HG03460 (cell line): ENCODE measurements at regions not wholly inside any gene's neighbourhood (a gene's known extent, or its start where the extent isn't known, plus 50 kb on each side); places are given as distances from the start of the nearest gene placed in this dataset.

Source experiments
- ATAC-seq: cut with Tn5 transposase; IDR thresholded peaks from one replicate; pipeline ENCODE4 v1.9.1; 2021; ENCODE audit not compliant: unreplicated experiment

DNA sequence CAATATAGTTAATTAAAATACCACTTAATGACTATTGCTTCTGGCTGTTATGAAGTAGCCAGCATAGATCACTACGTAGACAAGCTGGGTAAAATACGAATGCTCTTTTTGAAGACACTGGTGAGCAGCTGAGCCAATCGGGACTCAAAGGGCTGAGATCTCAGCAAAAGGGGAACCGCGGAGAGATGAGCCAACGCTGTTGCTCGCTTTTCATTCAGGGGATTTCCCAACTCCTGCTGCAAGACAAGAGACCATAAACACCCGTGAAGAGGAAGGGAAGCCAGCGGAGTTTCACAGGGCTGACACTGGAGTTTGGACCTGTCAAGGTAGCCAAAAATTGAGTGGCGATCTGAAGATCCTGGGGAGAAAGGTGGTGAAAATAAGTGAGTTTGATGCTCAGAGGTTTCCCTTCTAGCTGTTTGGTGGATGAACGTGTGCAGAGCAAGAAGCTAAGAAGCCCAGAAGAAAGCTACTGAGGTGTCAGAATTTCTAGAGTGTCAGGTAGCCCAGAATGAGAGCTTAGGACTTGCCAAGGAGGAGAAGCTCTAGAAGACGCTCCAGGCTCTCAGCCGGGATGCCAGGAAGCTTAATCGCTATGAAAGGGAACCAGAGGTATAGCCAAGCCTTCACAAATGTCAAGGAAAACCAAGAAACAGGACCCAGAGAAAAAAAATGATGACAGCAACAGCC lies 79.6 kb upstream of the RNU6ATAC start:
- no peak for ATAC-seq

DNA sequence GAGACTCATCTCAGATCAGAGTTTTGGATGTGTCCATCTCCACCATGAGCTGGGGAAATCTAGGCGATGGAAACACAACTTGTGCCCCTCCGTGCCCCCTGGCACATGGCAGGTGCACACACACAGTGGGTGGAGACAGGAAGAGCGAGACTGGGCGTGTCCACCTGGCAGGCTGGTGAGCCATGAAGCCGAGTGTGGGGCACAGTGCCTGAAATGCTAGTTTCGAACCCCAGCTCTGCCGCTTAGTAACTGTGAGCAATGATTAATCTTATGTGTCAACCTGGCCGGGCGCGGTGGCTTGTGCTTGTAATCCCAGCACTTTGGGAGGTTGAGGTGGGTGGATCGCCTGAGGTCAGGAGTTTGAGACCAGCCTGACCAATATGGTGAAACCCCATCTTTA lies 80.8 kb upstream of the RNU6ATAC start:
- ATAC-seq = no peak

DNA sequence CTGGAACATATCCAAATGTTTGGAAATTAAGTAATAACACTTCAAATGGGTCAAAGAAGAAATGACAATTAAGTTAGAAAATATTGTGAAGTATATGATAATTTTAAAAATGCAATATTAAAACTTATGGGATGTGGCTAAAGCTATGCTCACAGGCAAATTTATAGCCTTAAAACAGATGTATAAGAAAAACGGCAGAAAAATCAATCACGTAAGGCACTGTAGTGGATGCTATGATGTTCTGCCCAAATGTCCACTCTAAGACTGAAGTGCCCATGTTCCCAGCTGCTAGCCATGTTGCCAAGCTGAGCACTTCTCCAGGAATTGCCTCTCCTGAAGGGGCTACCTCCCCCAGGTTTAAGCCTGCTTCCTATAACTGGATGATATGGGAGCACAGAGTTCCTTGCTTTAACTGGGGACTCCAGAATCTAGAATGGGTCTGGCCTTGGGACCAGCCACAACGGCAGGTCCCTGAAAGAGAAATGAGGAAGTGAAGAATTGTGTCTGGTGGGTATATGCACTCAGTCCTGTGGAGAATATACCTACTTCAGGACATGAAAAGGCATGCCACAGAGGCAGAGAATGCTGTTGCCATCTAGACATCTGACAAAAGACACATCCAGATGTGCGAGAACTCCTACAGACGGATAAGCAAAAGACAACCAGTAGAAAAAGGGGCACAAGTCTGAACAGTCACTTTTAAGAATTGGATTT lies 78.2 kb upstream of the RXRA start:
- no peak for ATAC-seq

DNA sequence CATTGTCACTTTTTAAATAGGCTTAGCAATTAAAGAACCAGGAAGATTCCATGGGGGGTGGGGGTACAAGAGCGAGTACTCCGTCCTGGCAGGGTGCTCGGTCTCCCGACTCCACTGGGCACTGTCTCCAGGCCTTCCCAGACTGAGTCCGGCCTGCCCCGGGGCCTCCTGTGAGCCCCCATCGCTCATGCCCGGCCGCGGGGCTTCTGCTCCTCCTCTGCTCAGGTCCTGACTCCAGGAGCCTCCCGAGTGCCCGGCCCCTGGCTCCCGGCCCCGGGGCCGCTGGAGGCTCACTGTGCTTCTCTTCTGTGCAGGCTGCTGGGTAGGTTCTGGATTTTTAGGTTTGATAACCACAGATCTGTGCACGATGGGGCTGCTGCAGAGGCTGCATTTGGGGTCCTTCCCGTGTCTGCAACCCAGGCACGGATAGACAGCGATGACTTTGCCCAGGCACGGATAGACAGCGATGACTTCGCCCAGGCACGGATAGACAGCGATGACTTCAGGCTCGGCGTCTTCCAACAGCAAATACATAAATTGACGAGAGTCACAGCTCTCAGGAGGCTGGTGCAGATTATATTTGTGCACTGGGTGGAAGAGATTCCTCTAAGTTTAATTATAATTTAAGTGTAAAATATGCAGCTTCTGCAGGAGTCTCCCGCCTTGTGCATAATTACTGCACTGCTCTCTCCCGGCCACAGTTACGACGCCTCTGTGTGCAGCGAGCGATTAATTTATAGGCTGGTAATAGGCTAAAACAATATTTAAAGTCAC lies 74.8 kb upstream of the RXRA start:
- ATAC-seq = no peak

DNA sequence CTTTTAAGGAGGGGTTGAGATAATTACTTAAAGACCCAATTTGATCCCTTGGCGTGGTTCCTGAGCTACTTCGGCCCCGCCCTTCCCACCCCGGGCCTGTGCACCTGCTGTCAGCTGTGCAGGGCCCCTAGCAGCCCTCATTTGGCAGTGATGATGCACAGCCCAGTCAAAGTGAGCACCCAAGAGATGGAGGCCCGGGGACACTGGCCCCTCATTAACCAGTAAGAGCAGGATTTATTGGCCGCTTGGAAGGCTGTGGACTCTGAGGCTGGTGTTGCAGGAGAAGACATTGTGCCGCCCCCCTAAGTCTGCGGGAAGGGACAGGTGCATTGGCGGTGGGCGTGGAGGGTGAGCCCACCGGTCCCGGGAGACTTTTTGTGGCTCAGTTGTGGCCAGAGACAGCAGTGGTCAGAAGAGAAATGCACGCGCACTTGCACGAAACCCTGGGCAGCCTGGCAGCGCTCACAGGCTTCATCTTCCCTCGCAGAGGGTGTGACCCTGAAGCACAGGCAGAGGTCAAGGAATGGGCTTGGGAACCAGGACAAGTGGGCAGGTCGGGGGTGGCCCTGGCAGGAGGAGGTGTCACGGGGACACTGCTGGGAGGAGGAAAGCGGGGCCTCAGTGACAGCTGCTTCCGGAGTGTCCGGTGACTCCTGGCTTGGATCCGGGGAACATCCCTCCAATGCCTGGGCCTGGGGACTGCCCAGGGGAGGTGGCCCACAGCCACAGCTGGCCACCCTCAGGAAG lies 74.0 kb upstream of the RXRA start:
- ATAC-seq = no peak

DNA sequence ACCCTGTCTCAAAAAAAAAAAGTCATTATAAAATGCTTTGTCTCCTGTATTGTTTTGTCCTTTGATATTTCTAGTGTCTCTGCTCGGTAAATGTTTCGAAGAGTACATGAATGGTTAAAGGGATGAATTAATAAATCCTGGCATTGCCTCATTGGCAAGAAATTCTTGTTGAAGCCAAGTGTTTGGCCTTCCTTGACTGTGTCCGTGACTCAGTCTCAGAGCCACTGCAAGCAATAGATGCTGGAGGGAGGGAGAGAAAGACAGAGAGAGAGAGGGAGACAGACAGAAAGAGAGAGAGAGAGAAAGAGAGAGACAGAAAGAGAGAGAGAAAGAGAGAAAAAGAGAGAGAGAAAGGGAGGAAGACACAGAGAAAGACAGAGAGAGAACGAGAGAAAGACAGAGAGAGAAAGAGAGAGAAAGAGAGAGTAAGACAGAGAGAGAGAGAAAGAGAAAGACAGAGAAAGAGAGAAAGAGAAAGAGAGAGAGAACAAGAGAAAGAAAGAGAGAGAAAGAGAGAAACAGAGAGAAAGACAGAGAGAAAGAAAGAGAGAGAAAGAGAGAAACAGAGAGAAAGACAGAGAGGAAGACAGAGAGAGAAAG lies 72.5 kb upstream of the RXRA start:
- ATAC-seq = no peak

DNA sequence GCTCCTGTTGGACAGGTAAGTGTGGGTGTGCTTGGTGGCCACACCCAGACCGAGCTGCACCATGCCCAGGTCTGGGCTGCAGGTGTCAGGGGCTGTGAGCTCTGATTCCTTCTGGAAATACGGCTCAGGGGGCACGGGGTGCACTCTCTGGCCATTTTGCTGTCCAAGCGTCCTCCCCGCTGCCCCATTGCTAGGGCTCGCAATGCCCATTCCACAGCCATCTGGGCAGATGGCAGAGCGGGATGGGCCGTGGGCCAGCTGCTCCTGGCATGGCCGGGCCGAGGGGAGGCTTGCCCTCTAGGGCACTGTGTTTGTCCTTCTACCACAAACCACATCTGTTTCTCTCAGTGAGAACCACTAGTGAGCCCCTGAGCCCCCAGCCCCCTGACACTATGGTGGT lies 67.9 kb upstream of the RXRA start:
- ATAC-seq = no peak

DNA sequence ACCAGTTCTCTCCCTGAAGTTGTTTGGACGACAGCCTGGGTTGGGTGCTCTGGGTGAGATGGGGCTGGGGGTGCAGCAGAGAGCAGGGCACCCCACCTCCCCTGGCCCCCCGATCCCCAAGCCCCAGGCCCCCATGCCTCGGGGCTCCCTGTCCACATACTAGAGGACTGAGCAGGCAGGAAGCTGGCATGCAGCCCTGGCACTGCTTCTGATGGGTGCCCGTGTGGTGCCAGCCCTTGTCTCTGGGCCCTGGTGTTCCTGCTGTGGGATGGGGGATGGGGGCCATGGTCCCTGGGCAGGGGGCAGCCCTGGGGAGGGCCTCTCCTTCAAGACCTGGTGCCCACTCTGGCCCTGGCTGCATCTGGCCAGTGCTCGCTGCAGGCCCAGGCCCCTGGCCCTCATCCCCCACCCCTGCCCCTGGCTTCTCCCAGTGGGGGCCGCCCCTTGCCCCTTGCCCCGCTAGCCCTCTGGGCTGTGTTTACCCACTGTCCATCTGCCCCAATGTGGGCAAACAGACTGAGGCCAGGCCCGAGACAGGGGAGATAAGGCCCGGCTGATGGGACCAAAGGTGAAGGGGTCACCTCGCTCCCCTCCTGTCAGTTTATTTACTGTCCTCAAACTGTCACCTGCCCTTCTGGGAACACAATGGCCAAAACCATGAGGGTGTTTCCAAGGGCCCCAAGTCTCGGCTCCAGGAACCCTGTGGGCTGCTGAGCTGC lies 67.3 kb upstream of the RXRA start:
- no peak for ATAC-seq

DNA sequence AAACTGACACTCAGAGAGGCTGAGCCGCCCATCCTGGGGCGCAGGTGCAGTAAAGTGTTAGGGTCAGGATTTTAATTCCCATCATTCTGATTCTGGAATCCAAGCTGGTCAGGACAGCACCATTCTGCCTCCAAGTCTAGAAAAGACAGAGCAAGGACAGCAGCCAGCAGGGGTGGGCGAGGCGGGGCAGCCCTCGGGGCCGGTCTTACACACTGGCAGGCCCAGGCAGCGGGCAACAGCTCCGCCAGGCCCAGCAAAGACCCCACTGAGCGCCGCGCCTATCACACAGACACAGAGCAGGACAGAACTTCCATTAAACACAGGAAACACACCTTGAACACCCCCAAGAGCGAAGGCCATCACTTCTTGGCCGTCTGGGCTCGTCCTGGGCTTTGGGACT lies 66.5 kb upstream of the RXRA start:
- no peak for ATAC-seq

DNA sequence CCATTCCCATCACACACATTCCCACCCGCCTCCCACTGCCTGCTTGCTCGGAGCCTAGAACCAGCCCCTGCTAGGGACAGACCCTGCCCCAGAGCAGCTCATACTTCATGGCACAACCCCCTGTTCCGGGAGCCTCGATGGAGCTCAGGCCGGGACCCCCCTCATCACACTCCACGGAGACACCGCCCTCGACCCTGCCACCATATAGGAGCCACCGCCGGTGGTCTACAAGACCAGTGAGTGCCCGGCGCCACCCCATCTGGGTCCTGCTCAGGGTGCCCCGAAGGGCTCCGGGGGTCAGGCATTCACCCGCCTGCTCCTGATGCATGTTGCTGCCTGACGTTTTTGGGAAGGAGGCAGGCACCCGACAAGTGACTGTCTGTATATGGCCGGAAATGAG lies 65.5 kb upstream of the RXRA start:
- no peak for ATAC-seq

DNA sequence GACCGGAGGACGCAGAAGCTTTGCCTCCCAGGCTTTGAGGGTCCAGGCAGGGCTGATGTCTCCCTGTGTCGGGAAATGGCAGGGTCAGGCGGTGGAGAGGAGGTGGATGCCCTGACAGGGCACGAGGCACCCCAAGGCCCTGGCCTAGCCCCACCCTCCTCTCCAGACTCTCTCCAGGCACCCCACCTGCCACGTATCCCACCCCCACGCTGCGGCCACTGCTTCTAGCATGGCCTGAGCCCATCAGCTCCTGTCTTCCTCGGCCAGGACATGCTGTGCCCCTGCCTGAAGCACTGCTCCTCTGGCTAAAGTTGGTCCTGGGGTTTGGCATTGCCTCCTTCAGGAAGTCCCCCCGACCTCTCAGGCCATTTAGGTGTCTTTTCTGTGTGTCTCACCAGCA lies 64.2 kb upstream of the RXRA start:
- no peak for ATAC-seq

DNA sequence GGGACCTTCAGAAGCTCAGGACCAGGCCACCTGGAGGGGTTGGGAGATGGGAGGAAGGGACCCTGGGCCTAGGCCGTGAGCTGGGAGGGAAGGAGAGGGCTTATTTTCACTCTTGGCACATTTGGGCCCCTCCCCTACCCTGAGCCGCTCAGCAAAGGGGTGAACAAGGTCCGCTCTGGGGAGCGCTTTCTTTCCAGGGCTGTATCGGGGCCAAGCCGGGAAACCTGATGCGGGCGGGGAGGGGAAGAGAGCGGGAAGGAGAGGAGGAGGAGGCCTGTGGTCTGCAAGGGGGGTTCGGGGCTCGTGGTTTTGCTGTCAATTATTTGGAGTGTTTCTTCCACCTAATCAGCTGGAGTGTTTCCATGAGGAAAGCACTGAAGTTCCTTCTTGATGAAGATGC lies 62.7 kb upstream of the RXRA start:
- no peak for ATAC-seq

DNA sequence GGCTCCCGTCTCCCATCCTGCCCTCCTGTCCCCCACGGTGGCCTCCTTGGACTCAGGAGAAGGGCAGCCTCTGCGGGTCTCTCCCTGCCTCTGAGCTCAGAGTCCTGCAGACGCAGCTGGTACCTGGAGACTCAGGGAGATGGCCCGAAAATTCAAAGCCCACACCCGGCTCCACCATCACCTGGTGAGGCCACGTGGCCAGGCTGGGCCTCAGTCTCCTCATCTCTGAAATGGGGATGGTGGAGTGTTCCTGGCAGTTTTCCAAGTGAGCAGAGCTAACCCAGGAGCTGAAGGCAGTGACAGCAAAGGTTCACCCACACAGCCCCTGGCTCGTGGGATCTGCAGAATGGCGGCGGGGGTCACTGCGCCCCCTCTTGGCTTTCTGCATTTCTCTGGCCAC lies 62.1 kb upstream of the RXRA start:
- ATAC-seq = no peak

DNA sequence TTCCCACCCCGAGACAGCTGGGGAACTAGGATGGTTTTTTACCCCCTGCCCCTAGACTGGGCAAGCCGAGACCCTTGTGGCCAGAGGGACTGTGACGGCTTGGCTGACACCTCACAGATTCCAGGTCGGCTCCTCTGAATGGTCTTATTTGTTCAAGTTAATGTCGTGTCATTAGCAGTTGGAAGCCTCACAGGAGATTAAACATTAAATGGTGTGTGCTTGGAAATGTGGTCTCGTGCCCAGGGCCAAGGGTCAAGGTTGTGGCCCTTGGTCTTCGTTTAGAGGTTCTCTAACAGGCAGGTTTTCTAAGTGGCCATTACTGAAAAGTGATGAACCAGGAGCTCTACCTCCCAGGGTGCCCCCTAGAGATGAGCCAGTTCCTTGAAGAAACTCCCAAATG lies 61.2 kb upstream of the RXRA start:
- ATAC-seq = no peak

DNA sequence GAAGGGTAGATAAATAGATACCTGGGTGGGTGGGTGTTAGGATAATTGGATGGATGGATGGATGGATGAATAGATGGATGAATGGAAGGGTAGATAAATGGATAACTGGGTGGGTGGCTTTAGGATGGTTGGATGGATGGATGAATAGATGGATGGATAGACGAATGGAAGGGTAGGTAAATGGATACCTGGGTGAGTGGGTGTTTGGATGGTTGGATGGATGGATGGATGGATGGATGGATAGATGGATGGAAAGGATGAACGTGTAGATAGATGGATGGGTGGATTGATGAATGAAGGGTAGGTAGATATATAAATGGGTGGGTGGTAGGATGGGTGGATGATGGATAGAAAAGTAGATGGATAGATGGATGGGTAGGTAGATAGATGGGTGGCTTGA lies 59.8 kb upstream of the RXRA start:
- ATAC-seq = no peak

DNA sequence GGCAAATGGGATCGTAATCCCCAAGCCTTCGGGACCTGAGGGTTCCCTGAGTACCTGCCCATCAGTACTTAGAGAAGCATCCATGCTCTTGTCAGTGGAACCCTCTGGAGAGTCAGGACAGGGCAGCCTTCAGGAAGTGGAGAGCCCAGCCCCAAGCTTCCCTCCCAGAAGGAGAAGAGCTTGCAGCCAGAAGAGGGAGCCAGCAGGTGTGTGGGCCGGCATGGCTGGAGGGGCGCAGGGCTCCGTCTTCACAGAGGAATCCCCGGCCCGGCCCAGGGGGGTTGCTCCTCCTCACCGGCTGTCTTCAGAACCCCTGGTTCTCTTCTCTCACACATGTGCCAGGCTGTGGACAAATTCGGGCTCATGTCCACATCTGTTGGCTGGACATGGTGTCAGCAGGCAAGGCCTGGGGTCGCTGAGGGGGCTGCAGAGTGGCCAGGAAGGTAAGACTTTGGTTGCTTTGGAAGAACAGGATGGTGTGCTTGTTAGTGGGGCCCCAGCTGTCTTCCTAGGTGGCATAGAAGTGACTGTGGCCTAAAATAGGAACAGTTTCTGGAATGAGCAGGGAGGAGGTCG lies 58.9 kb upstream of the RXRA start:
- ATAC-seq = no peak

DNA sequence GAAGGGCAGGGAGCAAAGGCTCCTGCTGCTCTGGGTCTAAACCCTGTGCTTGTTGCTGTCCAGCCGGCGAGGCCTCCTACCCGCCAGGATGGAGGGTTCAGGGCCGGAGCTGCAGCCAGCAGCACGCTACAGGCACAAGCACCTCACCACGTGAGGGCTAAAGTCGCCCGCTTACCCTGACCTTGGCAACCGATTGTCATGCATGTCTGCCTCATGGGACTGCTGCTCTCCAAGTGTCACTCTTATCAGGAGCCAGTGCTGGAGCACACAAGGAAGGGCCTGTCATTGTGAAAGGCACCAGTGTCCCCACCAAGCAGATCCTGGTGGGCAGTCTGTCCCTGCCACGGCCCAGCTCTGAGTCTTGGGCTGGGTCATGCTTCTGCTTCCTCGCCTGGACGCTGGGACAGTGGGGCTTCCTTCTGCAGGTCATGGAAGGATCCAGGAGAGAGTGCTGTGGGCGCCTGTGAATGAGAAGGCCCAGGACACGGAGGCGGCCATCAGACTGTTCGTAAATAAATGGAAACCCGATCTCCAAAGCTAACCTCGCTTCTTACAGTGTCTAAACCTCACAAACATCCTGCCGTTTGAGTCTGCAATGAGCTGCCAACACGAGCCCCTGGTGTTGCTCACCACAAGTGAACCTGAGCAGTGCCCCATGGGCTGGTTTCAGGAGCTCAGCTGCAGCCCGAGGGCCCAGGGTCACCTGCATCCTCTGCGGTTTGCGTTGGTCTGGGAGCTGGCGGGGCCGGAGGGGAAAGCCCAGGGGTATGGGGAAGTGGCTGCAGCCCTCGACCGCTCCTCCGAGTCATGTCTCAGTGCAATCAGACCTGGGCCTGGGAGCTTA lies 58.2 kb upstream of the RXRA start:
- ATAC-seq = peak; percentile 90

DNA sequence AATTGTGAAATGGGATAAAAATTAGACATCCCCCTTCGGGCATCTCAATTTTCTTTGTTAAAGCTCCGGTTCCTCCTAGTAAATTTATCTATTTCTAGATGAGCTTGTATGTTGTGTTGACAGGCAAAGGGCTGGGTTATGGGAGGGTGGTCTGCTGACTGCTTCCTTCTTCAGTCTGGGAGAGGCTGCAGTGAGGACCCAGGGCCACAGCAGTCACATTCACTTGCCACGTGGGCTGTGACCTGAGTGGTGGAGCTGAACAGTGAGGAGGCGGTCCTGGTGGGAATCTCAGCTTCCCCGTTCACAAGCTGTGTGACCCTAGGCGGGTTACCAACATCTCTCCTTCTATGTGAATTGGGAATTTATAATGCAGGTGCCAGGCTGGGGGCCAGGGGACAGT lies 57.5 kb upstream of the RXRA start:
- ATAC-seq = no peak
